ENCODE measurements at regions not wholly inside any gene's neighbourhood (a gene's known extent, or its start where the extent isn't known, plus 50 kb on each side); places are given as distances from the start of the nearest gene placed in this dataset.

DNA sequence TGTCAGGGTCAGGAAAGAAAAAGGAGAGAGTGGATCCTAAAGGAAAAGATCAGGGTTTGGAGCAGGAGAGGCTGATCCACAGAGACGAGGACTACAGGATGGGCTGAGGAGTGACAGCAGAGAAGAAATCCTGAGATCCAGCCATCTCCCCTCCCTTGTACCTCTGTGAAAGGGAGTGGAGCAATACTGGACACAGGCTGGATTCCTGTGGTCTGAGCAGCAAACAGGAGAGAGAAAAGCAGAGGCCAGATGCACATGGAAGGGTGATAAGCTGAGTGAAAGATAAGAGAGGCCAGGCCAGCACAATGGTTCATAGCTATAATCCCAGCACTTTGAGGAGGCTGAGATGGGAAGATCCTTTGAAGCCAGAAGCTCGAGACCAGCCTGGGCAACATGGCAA lies 472.1 kb upstream of the TSHZ3 start:
- Histone ChIP-seq H3K4me2 (ENCODE audit: low read length) (no peak overlapping the region), H3K9me2 (ENCODE audit: insufficient read depth, low read length) (no peaks in the 10 kb centered on the region), H4K20me1 (ENCODE audit: insufficient read depth, low read length) (no peaks in the 10 kb centered on the region), H3K4me1 (ENCODE audit: insufficient read depth, low read length, poor library complexity, severe bottlenecking) (no peaks in the 10 kb centered on the region), H3K36me3 (ENCODE audit: insufficient read depth, low read length) (no peaks in the 10 kb centered on the region), H3K4me3 (ENCODE audit: low read depth, low read length, poor library complexity, severe bottlenecking) (no peak overlapping the region), H3K79me2 (ENCODE audit: insufficient read depth, low read depth, low read length) (no peaks in the 10 kb centered on the region), H2AFZ (ENCODE audit: low read length) (no peak overlapping the region), H3K9me3 (ENCODE audit: low read length) (no peaks in the 10 kb centered on the region), H3K27ac (ENCODE audit: low read depth, low read length, poor library complexity, severe bottlenecking) (no peak overlapping the region)
- no peak for DNase-seq (ENCODE audit: low spot score)
- intact Hi-C loops (cut with micrococcal nuclease; ENCODE audit: unreplicated experiment), result no loop called here
- ChIA-PET POLR2A (no interaction called here), CTCF (ENCODE audit: unreplicated experiment) (no interaction called here)
- TF ChIP-seq CTCF (conservative IDR thresholded peaks at IDR 0.05; ENCODE audit: low read length), result no peak
- TF ChIP-seq EZH2phosphoT487 (IDR thresholded peaks at IDR 0.05; ENCODE audit: borderline replicate concordance, low read depth, low read length), result no peak
- BruUV-seq (replicated peaks), result no TSS peak

GRCh38 chr19:31825134-31826094 lies 476.2 kb upstream of the TSHZ3 start:
- Histone ChIP-seq H2AFZ (ENCODE audit: low read length) (no peak overlapping the region), H4K20me1 (ENCODE audit: insufficient read depth, low read length) (no peaks in the 10 kb centered on the region), H3K4me2 (ENCODE audit: low read length) (no peak overlapping the region), H3K79me2 (ENCODE audit: insufficient read depth, low read depth, low read length) (no peaks in the 10 kb centered on the region), H3K4me3 (ENCODE audit: low read depth, low read length, poor library complexity, severe bottlenecking) (no peak overlapping the region), H3K9me3 (ENCODE audit: low read length) (no peaks in the 10 kb centered on the region), H3K4me1 (ENCODE audit: insufficient read depth, low read length, poor library complexity, severe bottlenecking) (no peaks in the 10 kb centered on the region), H3K27ac (ENCODE audit: low read depth, low read length, poor library complexity, severe bottlenecking) (no peak overlapping the region), H3K9me2 (ENCODE audit: insufficient read depth, low read length) (no peaks in the 10 kb centered on the region), H3K36me3 (ENCODE audit: insufficient read depth, low read length) (no peaks in the 10 kb centered on the region)
- BruUV-seq (replicated peaks), result no TSS peak
- CTCF ChIA-PET (ENCODE audit: unreplicated experiment), result no interaction called here
- intact Hi-C loops (cut with micrococcal nuclease; ENCODE audit: unreplicated experiment), result no loop called here
- no peak for DNase-seq (ENCODE audit: low spot score)
- TF ChIP-seq EZH2phosphoT487 (IDR thresholded peaks at IDR 0.05; ENCODE audit: borderline replicate concordance, low read depth, low read length), result no peak
- no peak for TF ChIP-seq CTCF (conservative IDR thresholded peaks at IDR 0.05; ENCODE audit: low read length)
- POLR2A ChIA-PET, result no interaction called here

DNA sequence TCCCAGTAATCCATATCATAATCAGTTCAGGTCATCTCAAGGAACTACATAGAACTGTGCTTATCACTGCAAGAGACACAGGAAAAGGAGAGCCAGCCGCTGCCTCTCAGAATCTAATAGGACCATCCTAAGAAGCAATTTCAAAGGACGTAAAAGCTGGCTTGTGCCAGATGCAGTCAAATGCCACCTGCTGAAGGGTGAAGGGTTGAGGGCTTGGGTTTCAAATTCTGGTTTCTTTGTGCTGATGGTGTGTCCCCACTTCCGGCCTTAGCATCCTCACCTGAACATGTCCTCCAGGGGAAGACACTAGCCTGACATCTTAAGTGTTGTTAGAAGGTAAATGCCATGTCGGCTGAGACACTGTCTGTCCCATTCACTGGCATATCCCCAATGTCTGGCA lies 477.1 kb upstream of the TSHZ3 start:
- no peak overlapping the region for H3K4me3 ChIP-seq (ENCODE audit: low read depth, low read length, poor library complexity, severe bottlenecking)
- CTCF ChIA-PET (ENCODE audit: unreplicated experiment), result no interaction called here
- intact Hi-C loops (cut with micrococcal nuclease; ENCODE audit: unreplicated experiment), result no loop called here
- POLR2A ChIA-PET, result interaction anchor here (0.6 kb wide), 1 partner anchor 247 kb away, joined by 3 read pairs; no protein-coding TSS in a partner anchor
- H3K9me3 ChIP-seq (ENCODE audit: low read length), result no peaks in the 10 kb centered on the region
- H3K4me2 ChIP-seq (ENCODE audit: low read length), result no peak overlapping the region
- H3K9me2 ChIP-seq (ENCODE audit: insufficient read depth, low read length), result no peaks in the 10 kb centered on the region
- H3K79me2 ChIP-seq (ENCODE audit: insufficient read depth, low read depth, low read length), result no peaks in the 10 kb centered on the region
- H4K20me1 ChIP-seq (ENCODE audit: insufficient read depth, low read length), result no peaks in the 10 kb centered on the region
- DNase-seq (ENCODE audit: low spot score), result no peak
- H3K27ac ChIP-seq (ENCODE audit: low read depth, low read length, poor library complexity, severe bottlenecking), result no peak overlapping the region
- H3K36me3 ChIP-seq (ENCODE audit: insufficient read depth, low read length), result no peaks in the 10 kb centered on the region
- TF ChIP-seq CTCF (conservative IDR thresholded peaks at IDR 0.05; ENCODE audit: low read length) (no peak), EZH2phosphoT487 (IDR thresholded peaks at IDR 0.05; ENCODE audit: borderline replicate concordance, low read depth, low read length) (no peak)
- H3K4me1 ChIP-seq (ENCODE audit: insufficient read depth, low read length, poor library complexity, severe bottlenecking), result no peaks in the 10 kb centered on the region
- H2AFZ ChIP-seq (ENCODE audit: low read length), result no peak overlapping the region
- no TSS peak for BruUV-seq (replicated peaks)
